ENCODE measurements at regions not wholly inside any gene's neighbourhood (a gene's known extent, or its start where the extent isn't known, plus 50 kb on each side); places are given as distances from the start of the nearest gene placed in this dataset.

DNA sequence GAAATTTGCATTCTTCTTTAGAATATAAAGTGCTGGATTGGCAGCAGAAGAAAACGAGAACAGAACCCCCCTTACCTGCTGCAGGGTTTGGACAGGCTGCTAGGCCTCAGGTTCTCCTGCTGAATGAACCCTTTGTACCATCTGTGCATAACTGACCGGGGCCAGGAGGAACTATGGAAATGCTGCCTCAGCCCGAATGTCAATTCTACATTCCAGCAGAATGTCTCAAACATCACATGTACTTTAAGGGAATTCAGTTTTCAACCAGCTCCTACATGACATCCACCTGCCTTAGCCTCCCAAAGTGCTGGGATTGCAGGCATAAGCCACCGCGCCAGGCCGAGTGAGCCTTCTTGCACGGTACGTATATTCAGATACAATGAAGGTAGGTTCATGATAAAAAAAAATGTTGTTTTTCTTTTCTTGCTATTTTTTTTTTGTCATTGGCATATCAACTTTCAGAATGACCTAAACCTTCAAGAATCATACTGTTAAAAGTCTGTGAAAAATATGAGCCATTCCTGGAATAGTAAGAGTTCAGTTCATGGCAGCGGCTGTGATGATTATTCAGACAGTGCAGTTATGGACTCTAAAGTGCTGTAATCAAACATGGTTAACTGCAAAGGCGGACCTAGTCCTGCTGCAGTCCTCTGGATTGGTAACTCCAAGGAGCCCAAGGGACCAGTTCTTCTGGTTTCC is 84.4 kb upstream of the TNS3 start:
- Histone ChIP-seq H3K27ac (ENCODE audit: low read length in 2 of 2) (no peak overlapping the region), H3K9me3 (ENCODE audit: control extremely low read depth in 1 of 3, control insufficient read depth in 2 of 3, insufficient read depth in 1 of 3, low read length in 2 of 3) (no peaks in the 10 kb centered on the region), H3K4me1 (ENCODE audit: control insufficient read depth in 2 of 2, insufficient read depth in 2 of 2, low read length in 2 of 2) (peaks cover 33 to 51% of the 10 kb centered on the region in 2 donors), H3K4me2 (replicated peaks; ENCODE audit: low read depth, low read length, poor library complexity, severe bottlenecking) (no peak overlapping the region), H4K20me1 (ENCODE audit: control insufficient read depth, insufficient read depth, low read length, poor library complexity, severe bottlenecking) (no peaks in the 10 kb centered on the region), H3K9ac (ENCODE audit: low read length) (no peak overlapping the region), H3K4me3 (ENCODE audit: control extremely low read depth in 1 of 5, extremely low read depth in 1 of 5, insufficient read depth in 1 of 5, low read depth in 2 of 5, low read length in 4 of 5) (no peak overlapping the region), H2AFZ (ENCODE audit: insufficient read depth, low read depth, low read length, poor library complexity, severe bottlenecking) (no peak overlapping the region), H3K36me3 (replicated peaks in 1 of 2; ENCODE audit: control extremely low read depth in 1 of 2, control insufficient read depth in 1 of 2, extremely low read depth in 1 of 2, insufficient read depth in 2 of 2, low read length in 1 of 2) (no peaks in the 10 kb centered on the region), H3K27me3 (replicated peaks in 1 of 4; ENCODE audit: control extremely low read depth in 1 of 4, control insufficient read depth in 3 of 4, insufficient read depth in 4 of 4, low read length in 3 of 4) (no peaks in the 10 kb centered on the region), H3K79me2 (ENCODE audit: control insufficient read depth, insufficient read depth, low read length) (no peaks in the 10 kb centered on the region)
- ChIA-PET POLR2A (interaction anchor here (0.7 kb wide), 1 partner anchor 12 kb away, joined by 3 read pairs; no protein-coding TSS in a partner anchor), CTCF (no interaction called here)
- Mint-ChIP-seq H3K9me3 (ENCODE audit: insufficient read depth) (no peaks in the 10 kb centered on the region), H3K4me3 (no peak overlapping the region), H3K27ac (no peak overlapping the region), H3K4me1 (peaks cover 40% of the 10 kb centered on the region), H3K27me3 (no peaks in the 10 kb centered on the region)
- WGBS (ENCODE audit: insufficient coverage), result 95% methylated on average over 4 of the region's 10 CpGs
- ATAC-seq (ENCODE audit: low read depth) (no peak), DNase-seq (no peak)
- intact Hi-C loops (cut with micrococcal nuclease), result no loop called here
- TF ChIP-seq, protein P1, sequence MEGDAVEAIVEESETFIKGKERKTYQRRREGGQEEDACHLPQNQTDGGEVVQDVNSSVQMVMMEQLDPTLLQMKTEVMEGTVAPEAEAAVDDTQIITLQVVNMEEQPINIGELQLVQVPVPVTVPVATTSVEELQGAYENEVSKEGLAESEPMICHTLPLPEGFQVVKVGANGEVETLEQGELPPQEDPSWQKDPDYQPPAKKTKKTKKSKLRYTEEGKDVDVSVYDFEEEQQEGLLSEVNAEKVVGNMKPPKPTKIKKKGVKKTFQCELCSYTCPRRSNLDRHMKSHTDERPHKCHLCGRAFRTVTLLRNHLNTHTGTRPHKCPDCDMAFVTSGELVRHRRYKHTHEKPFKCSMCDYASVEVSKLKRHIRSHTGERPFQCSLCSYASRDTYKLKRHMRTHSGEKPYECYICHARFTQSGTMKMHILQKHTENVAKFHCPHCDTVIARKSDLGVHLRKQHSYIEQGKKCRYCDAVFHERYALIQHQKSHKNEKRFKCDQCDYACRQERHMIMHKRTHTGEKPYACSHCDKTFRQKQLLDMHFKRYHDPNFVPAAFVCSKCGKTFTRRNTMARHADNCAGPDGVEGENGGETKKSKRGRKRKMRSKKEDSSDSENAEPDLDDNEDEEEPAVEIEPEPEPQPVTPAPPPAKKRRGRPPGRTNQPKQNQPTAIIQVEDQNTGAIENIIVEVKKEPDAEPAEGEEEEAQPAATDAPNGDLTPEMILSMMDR (IDR thresholded peaks at IDR 0.05), result no peak
- no peak for TF ChIP-seq EZH2 (IDR thresholded peaks at IDR 0.05; ENCODE audit: borderline replicate concordance, insufficient read depth, low read depth, low read length, poor library complexity, severe bottlenecking)

DNA sequence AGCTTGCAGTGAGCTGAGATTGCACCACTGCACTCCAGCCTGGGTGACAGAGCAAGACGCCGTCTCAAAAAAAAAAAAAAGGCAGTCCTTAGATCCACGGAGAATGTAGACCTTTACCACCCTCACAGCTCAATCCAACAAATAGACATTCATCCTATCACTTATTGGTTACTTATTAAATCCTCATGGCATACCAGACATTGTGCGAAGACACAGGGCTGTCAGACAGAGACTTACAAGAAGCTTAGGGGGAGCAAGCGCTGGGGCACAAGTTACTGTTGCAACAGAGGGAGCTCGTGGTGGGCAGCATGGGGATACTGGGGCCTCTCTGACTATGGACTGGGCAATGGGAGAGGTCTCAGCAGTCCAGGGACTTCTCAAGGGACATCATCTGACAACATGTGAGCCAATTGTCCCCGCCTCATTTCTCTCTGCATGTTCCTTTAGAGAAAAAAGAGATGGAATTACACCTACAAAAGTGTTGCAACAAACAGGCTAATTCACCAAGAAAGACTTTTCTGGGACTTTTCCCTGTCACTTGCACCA is 82.8 kb upstream of the TNS3 start:
- no peaks in the 10 kb centered on the region for H4K20me1 ChIP-seq (ENCODE audit: control insufficient read depth, insufficient read depth, low read length, poor library complexity, severe bottlenecking)
- H3K9me3 ChIP-seq (ENCODE audit: control extremely low read depth in 1 of 3, control insufficient read depth in 2 of 3, insufficient read depth in 1 of 3, low read length in 2 of 3), result no peaks in the 10 kb centered on the region
- no peak overlapping the region for H2AFZ ChIP-seq (ENCODE audit: insufficient read depth, low read depth, low read length, poor library complexity, severe bottlenecking)
- Mint-ChIP-seq H3K9me3 (ENCODE audit: insufficient read depth) (no peaks in the 10 kb centered on the region), H3K27ac (no peak overlapping the region), H3K4me3 (no peak overlapping the region), H3K4me1 (peaks cover 36% of the 10 kb centered on the region), H3K27me3 (no peaks in the 10 kb centered on the region)
- WGBS (ENCODE audit: insufficient coverage), result 80% methylated on average over 3 of the region's 7 CpGs
- no peak overlapping the region for H3K4me3 ChIP-seq (ENCODE audit: control extremely low read depth in 1 of 5, extremely low read depth in 1 of 5, insufficient read depth in 1 of 5, low read depth in 2 of 5, low read length in 4 of 5)
- ChIA-PET POLR2A (interaction anchor here (0.6 to 0.7 kb wide), 2 partner anchors 13 to 98 kb away, joined by 4 to 5 read pairs; no protein-coding TSS in a partner anchor), CTCF (interaction anchor here (1.3 kb wide), 1 partner anchor 220 kb away, joined by 3 read pairs; no protein-coding TSS in a partner anchor)
- H3K27ac ChIP-seq (ENCODE audit: low read length in 2 of 2), result no peak overlapping the region
- H3K27me3 ChIP-seq (replicated peaks in 1 of 4; ENCODE audit: control extremely low read depth in 1 of 4, control insufficient read depth in 3 of 4, insufficient read depth in 4 of 4, low read length in 3 of 4), result no peaks in the 10 kb centered on the region
- no peaks in the 10 kb centered on the region for H3K36me3 ChIP-seq (replicated peaks in 1 of 2; ENCODE audit: control extremely low read depth in 1 of 2, control insufficient read depth in 1 of 2, extremely low read depth in 1 of 2, insufficient read depth in 2 of 2, low read length in 1 of 2)
- ATAC-seq (ENCODE audit: low read depth) (no peak), DNase-seq (no peak)
- no peak overlapping the region for H3K4me2 ChIP-seq (replicated peaks; ENCODE audit: low read depth, low read length, poor library complexity, severe bottlenecking)
- TF ChIP-seq, protein P1 (IDR thresholded peaks at IDR 0.05), result no peak
- no peak for TF ChIP-seq EZH2 (IDR thresholded peaks at IDR 0.05; ENCODE audit: borderline replicate concordance, insufficient read depth, low read depth, low read length, poor library complexity, severe bottlenecking)
- H3K79me2 ChIP-seq (ENCODE audit: control insufficient read depth, insufficient read depth, low read length), result no peaks in the 10 kb centered on the region
- H3K4me1 ChIP-seq (ENCODE audit: control insufficient read depth in 2 of 2, insufficient read depth in 2 of 2, low read length in 2 of 2), result peaks cover 21 to 41% of the 10 kb centered on the region in 2 donors
- intact Hi-C loops (cut with micrococcal nuclease), result no loop called here
- H3K9ac ChIP-seq (ENCODE audit: low read length), result no peak overlapping the region
